PFSK-1 (cell line): ENCODE measurements at regions not wholly inside any gene's neighbourhood (a gene's known extent, or its start where the extent isn't known, plus 50 kb on each side); places are given as distances from the start of the nearest gene placed in this dataset.

ENCODE experiments used
- FOXP2 ChIP-seq: optimal IDR thresholded peaks from 2 replicates; pipeline ENCODE3; 2011; ENCODE audit warnings: borderline replicate concordance, control low read depth, inconsistent platforms; ENCODE audit not compliant: insufficient read depth; ENCODE audit errors: extremely low read length, extremely low read depth
- POLR2AphosphoS5 ChIP-seq: IDR thresholded peaks from 2 replicates; pipeline ENCODE4 v1.6.1; 2012; ENCODE audit warnings: low read depth, mild to moderate bottlenecking, control low read depth, low read length, moderate library complexity
- REST ChIP-seq, 2 experiments: IDR thresholded peaks; 2 replicates each; pipeline versions ENCODE4 v1.6.1 to v1.8.0; 2011 to 2012; ENCODE audit warnings: low read depth in 2 of 2, low read length in 2 of 2, control low read depth in 1 of 2, inconsistent platforms in 1 of 2, mild to moderate bottlenecking in 1 of 2, moderate library complexity in 1 of 2; ENCODE audit not compliant: insufficient read depth in 1 of 2
- SIN3A ChIP-seq: IDR thresholded peaks from 2 replicates; pipeline ENCODE4 v1.6.1; 2012; ENCODE audit warnings: mild to moderate bottlenecking, low read length, moderate library complexity, borderline replicate concordance; ENCODE audit not compliant: insufficient read depth
- TAF1 ChIP-seq: IDR thresholded peaks from 2 replicates; pipeline ENCODE4 v1.6.1; 2012; ENCODE audit warnings: low read length, control low read depth, borderline replicate concordance; ENCODE audit not compliant: insufficient read depth

GRCh38 chr15:66942649-66943390, 122.6 kb upstream of the SMAD3 start:
- TF ChIP-seq REST (IDR thresholded peaks at IDR 0.05; ENCODE audit: insufficient read depth in 1 of 2, low read depth in 2 of 2, low read length in 2 of 2) (no peak), POLR2AphosphoS5 (no peak), FOXP2 (no peak), SIN3A (no peak), TAF1 (no peak)

- TF ChIP-seq FOXP2 (no peak), TAF1 (no peak), REST (IDR thresholded peaks at IDR 0.05; ENCODE audit: insufficient read depth in 1 of 2, low read depth in 2 of 2, low read length in 2 of 2) (no peak), SIN3A (no peak), POLR2AphosphoS5 (no peak)
Measured at GRCh38 chr15:66943456-66944095, 121.8 kb upstream of the SMAD3 start.

GRCh38 chr15:66944121-66944520, 121.3 kb upstream of the SMAD3 start:
- TF ChIP-seq TAF1 (no peak), SIN3A (no peak), REST (IDR thresholded peaks at IDR 0.05; ENCODE audit: insufficient read depth in 1 of 2, low read depth in 2 of 2, low read length in 2 of 2) (no peak), FOXP2 (no peak), POLR2AphosphoS5 (no peak)

GRCh38 chr15:66945286-66945685, 120.1 kb upstream of the SMAD3 start:
- TF ChIP-seq REST (IDR thresholded peaks at IDR 0.05; ENCODE audit: insufficient read depth in 1 of 2, low read depth in 2 of 2, low read length in 2 of 2) (no peak), TAF1 (no peak), SIN3A (no peak), FOXP2 (no peak), POLR2AphosphoS5 (no peak)
